CD4-positive, alpha-beta T cell treated with Interleukin-1 beta for 1 hour (primary cell): ENCODE measurements at regions not wholly inside any gene's neighbourhood (a gene's known extent, or its start where the extent isn't known, plus 50 kb on each side); places are given as distances from the start of the nearest gene placed in this dataset.

Experiments used
- DNase-seq, 2 donors: peaks; one replicate each; pipeline ENCODE4 v3.0.0-alpha.2; 2020 to 2022

GRCh38 chr9:16205455-16205854 lies 652.6 kb downstream of the CCDC171 start:
- DNase-seq = no peak

GRCh38 chr9:16206518-16206917 lies 653.7 kb downstream of the CCDC171 start:
- no peak for DNase-seq

- DNase-seq = no peak
Measured at GRCh38 chr9:16207161-16207560, 654.3 kb downstream of the CCDC171 start.

GRCh38 chr9:16210440-16210839 lies 657.6 kb downstream of the CCDC171 start:
- DNase-seq = no peak

- no peak for DNase-seq
Measured at GRCh38 chr9:16211946-16212345, 658.5 kb downstream of the BNC2 start.

GRCh38 chr9:16213781-16214515 lies 656.5 kb downstream of the BNC2 start:
- no peak for DNase-seq

- no peak for DNase-seq
Measured at GRCh38 chr9:16214677-16215352, 655.7 kb downstream of the BNC2 start.

- DNase-seq = no peak
Measured at GRCh38 chr9:16215353-16215680, 655.2 kb downstream of the BNC2 start.

- no peak for DNase-seq
Measured at GRCh38 chr9:16217943-16218701, 652.3 kb downstream of the BNC2 start.

- no peak for DNase-seq
Measured at GRCh38 chr9:16221366-16221765, 649.1 kb downstream of the BNC2 start.

- no peak for DNase-seq
Measured at GRCh38 chr9:16221822-16222547, 648.5 kb downstream of the BNC2 start.

- no peak for DNase-seq
Measured at GRCh38 chr9:16223074-16223871, 647.2 kb downstream of the BNC2 start.

- DNase-seq = no peak
Measured at GRCh38 chr9:16230731-16231130, 639.7 kb downstream of the BNC2 start.

GRCh38 chr9:16236311-16236710 lies 634.2 kb downstream of the BNC2 start:
- DNase-seq = no peak

GRCh38 chr9:16236882-16237281 lies 633.6 kb downstream of the BNC2 start:
- no peak for DNase-seq

- DNase-seq = no peak
Measured at GRCh38 chr9:16238623-16239138, 631.8 kb downstream of the BNC2 start.

GRCh38 chr9:16241231-16241630 lies 629.2 kb downstream of the BNC2 start:
- no peak for DNase-seq

- no peak for DNase-seq
Measured at GRCh38 chr9:16243798-16244197, 626.7 kb downstream of the BNC2 start.

- no peak for DNase-seq
Measured at GRCh38 chr9:16245756-16246440, 624.6 kb downstream of the BNC2 start.

GRCh38 chr9:16246785-16247184 lies 623.7 kb downstream of the BNC2 start:
- no peak for DNase-seq

GRCh38 chr9:16247188-16247875 lies 623.1 kb downstream of the BNC2 start:
- DNase-seq = no peak
